H9 (cell line): ENCODE measurements at regions not wholly inside any gene's neighbourhood (a gene's known extent, or its start where the extent isn't known, plus 50 kb on each side); places are given as distances from the start of the nearest gene placed in this dataset.

Experiments
- DNase-seq: peaks from one replicate; pipeline ENCODE4 v3.0.0-alpha.2; 2017
- H2AFZ ChIP-seq: one replicate; pipeline ENCODE4 v1.6.1; 2013; ENCODE audit warnings: mild to moderate bottlenecking, low read length, control low read depth, moderate library complexity
- H2AK5ac ChIP-seq: 2 replicates; pipeline ENCODE4 v1.6.1; 2013; ENCODE audit warnings: low read length, control low read depth, mixed read lengths; ENCODE audit not compliant: insufficient read length
- H2BK120ac ChIP-seq: one replicate; pipeline ENCODE4 v1.6.1; 2013; ENCODE audit warnings: low read depth, mild to moderate bottlenecking, low read length, control low read depth, inconsistent platforms; ENCODE audit not compliant: poor library complexity, severe bottlenecking
- H2BK12ac ChIP-seq: 2 replicates; pipeline ENCODE4 v1.6.1; 2013; ENCODE audit warnings: low read length, control low read depth, mixed read lengths, low read depth; ENCODE audit not compliant: insufficient read length
- H2BK15ac ChIP-seq: 2 replicates; pipeline ENCODE4 v1.6.1; 2013; ENCODE audit warnings: low read depth, low read length, control low read depth
- H2BK20ac ChIP-seq: one replicate; pipeline ENCODE4 v1.6.1; 2013; ENCODE audit warnings: low read depth, mild to moderate bottlenecking, low read length, control low read depth, inconsistent platforms; ENCODE audit not compliant: poor library complexity, severe bottlenecking
- H2BK5ac ChIP-seq: 2 replicates; pipeline ENCODE4 v1.6.1; 2013; ENCODE audit warnings: low read length, control low read depth, mixed read lengths; ENCODE audit not compliant: insufficient read length
- H3K14ac ChIP-seq: 2 replicates; pipeline ENCODE4 v1.6.1; 2013; ENCODE audit warnings: low read length, control low read depth; ENCODE audit not compliant: insufficient read depth
- H3K18ac ChIP-seq: 2 replicates; pipeline ENCODE4 v1.6.1; 2013; ENCODE audit warnings: low read depth, mild to moderate bottlenecking, mixed read lengths, low read length, control low read depth; ENCODE audit not compliant: insufficient read length
- H3K23ac ChIP-seq: 2 replicates; pipeline ENCODE4 v1.6.1; 2013; ENCODE audit warnings: low read length, control low read depth, mixed read lengths, low read depth; ENCODE audit not compliant: insufficient read length
- H3K23me2 ChIP-seq: 2 replicates; pipeline ENCODE4 v1.6.1; 2013; ENCODE audit warnings: low read depth, mild to moderate bottlenecking, mixed read lengths, low read length, control low read depth; ENCODE audit not compliant: insufficient read length, poor library complexity, severe bottlenecking
- H3K27ac ChIP-seq: 2 replicates; pipeline ENCODE4 v1.5.1; 2013; ENCODE audit warnings: low read length, control low read depth, mixed read lengths, low read depth; ENCODE audit not compliant: insufficient read length
- H3K27me3 ChIP-seq: 2 replicates; pipeline ENCODE4 v1.6.1; 2013; ENCODE audit warnings: low read length, control low read depth, inconsistent platforms; ENCODE audit not compliant: insufficient read depth
- H3K4ac ChIP-seq: 2 replicates; pipeline ENCODE4 v1.6.1; 2013; ENCODE audit warnings: low read depth, mild to moderate bottlenecking, control low read depth, inconsistent platforms, low read length, moderate library complexity
- H3K4me1 ChIP-seq: 2 replicates; pipeline ENCODE4 v1.6.1; 2013; ENCODE audit warnings: low read length, control low read depth, inconsistent platforms; ENCODE audit not compliant: insufficient read depth
- H3K4me2 ChIP-seq: 2 replicates; pipeline ENCODE4 v1.6.1; 2013; ENCODE audit warnings: low read length, control low read depth, mixed read lengths; ENCODE audit not compliant: insufficient read length, insufficient read depth
- H3K56ac ChIP-seq: 2 replicates; pipeline ENCODE4 v1.6.1; 2013; ENCODE audit warnings: low read depth, mild to moderate bottlenecking, mixed read lengths, low read length, control low read depth; ENCODE audit not compliant: insufficient read length
- H3K79me1 ChIP-seq: 2 replicates; pipeline ENCODE4 v1.6.1; 2013; ENCODE audit warnings: low read depth, mild to moderate bottlenecking, moderate library complexity, low read length, control low read depth, inconsistent platforms; ENCODE audit not compliant: insufficient read depth, poor library complexity, severe bottlenecking
- H3K79me2 ChIP-seq: 2 replicates; pipeline ENCODE4 v1.6.1; 2013; ENCODE audit warnings: low read length, control low read depth, inconsistent platforms; ENCODE audit not compliant: insufficient read depth
- H3K9ac ChIP-seq: 2 replicates; pipeline ENCODE4 v1.6.1; 2013; ENCODE audit warnings: low read length, control low read depth, mixed read lengths; ENCODE audit not compliant: insufficient read length; ENCODE audit errors: extremely low read depth
- H3K9me3 ChIP-seq: one replicate; pipeline ENCODE4 v1.6.1; 2013; ENCODE audit warnings: low read depth, low read length, inconsistent platforms; ENCODE audit not compliant: control insufficient read depth
- H3T11ph ChIP-seq: one replicate; pipeline ENCODE4 v1.6.1; 2013; ENCODE audit warnings: mild to moderate bottlenecking, low read length, control low read depth, inconsistent platforms
- H4K20me1 ChIP-seq: one replicate; pipeline ENCODE4 v1.6.1; 2013; ENCODE audit not compliant: control insufficient read depth, insufficient read length, insufficient read depth
- H4K5ac ChIP-seq: 2 replicates; pipeline ENCODE4 v1.6.1; 2013; ENCODE audit warnings: low read depth, mild to moderate bottlenecking, mixed read lengths, low read length, control low read depth; ENCODE audit not compliant: insufficient read length
- H4K8ac ChIP-seq: replicated peaks from 2 replicates; pipeline ENCODE4 v1.6.1; 2013; ENCODE audit warnings: low read length, control low read depth, mixed read lengths, low read depth; ENCODE audit not compliant: insufficient read length
- H4K91ac ChIP-seq: 2 replicates; pipeline ENCODE4 v1.6.1; 2013; ENCODE audit warnings: low read depth, mild to moderate bottlenecking, moderate library complexity, mixed read lengths, low read length, control low read depth; ENCODE audit not compliant: insufficient read length
- H3K27ac Mint-ChIP-seq, 3 experiments: 2 replicates in 2 of 3; 3 replicates in 1 of 3; pipeline ENCODE4 v1.8.0; 2020 to 2021; ENCODE audit warnings: mixed read lengths in 3 of 3, mild to moderate bottlenecking in 1 of 3, moderate library complexity in 1 of 3
- H3K27me3 Mint-ChIP-seq: 2 replicates; pipeline ENCODE4 v1.8.0; 2021; ENCODE audit warnings: low read depth, mild to moderate bottlenecking, moderate library complexity, mixed read lengths
- H3K36me3 Mint-ChIP-seq, 3 experiments: 2 replicates in 2 of 3; 3 replicates in 1 of 3; pipeline ENCODE4 v1.8.0; 2020 to 2021; ENCODE audit warnings: low read depth in 3 of 3, mixed read lengths in 3 of 3; ENCODE audit not compliant: insufficient read depth in 1 of 3
- H3K4me1 Mint-ChIP-seq, 2 experiments: 2 replicates each; pipeline ENCODE4 v1.8.0; 2020; ENCODE audit warnings: mixed read lengths in 2 of 2
- H3K4me3 Mint-ChIP-seq, 2 experiments: 2 replicates in 1 of 2; 3 replicates in 1 of 2; pipeline ENCODE4 v1.8.0; 2020 to 2021; ENCODE audit warnings: mild to moderate bottlenecking in 2 of 2, mixed read lengths in 2 of 2, moderate library complexity in 1 of 2
- H3K9me3 Mint-ChIP-seq, 2 experiments: 2 replicates in 1 of 2; 3 replicates in 1 of 2; pipeline ENCODE4 v1.8.0; 2020; ENCODE audit warnings: mild to moderate bottlenecking in 2 of 2, mixed read lengths in 2 of 2, moderate library complexity in 1 of 2
- WGBS: extraction: QIAGEN DNeasy Blood & Tissue Kit; methylation state at CpG from one replicate; pipeline ENCODE4 v1.1.7; 2013; ENCODE audit warnings: missing lambda C conversion rate, low lambda C conversion rate, mixed read lengths; ENCODE audit not compliant: insufficient read length; ENCODE audit errors: extremely low coverage; 5-methylcytosine and 5-hydroxymethylcytosine counted together
- TF ChIP-seq, protein P1 (sequence below): fragments of 200-600 bp; sonication (generic); conservative IDR thresholded peaks from 3 replicates; pipeline ENCODE4 v1.8.0; 2021; ENCODE audit warnings: antibody characterized with exemption, mild to moderate bottlenecking

GRCh38 chrX:16517039-16517605 lies 132.8 kb upstream of the S100G start:
- TF ChIP-seq, protein P1, sequence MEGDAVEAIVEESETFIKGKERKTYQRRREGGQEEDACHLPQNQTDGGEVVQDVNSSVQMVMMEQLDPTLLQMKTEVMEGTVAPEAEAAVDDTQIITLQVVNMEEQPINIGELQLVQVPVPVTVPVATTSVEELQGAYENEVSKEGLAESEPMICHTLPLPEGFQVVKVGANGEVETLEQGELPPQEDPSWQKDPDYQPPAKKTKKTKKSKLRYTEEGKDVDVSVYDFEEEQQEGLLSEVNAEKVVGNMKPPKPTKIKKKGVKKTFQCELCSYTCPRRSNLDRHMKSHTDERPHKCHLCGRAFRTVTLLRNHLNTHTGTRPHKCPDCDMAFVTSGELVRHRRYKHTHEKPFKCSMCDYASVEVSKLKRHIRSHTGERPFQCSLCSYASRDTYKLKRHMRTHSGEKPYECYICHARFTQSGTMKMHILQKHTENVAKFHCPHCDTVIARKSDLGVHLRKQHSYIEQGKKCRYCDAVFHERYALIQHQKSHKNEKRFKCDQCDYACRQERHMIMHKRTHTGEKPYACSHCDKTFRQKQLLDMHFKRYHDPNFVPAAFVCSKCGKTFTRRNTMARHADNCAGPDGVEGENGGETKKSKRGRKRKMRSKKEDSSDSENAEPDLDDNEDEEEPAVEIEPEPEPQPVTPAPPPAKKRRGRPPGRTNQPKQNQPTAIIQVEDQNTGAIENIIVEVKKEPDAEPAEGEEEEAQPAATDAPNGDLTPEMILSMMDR = no peak
- Histone ChIP-seq H3K23ac (no peak overlapping the region), H2AK5ac (no peak overlapping the region), H3K14ac (no peak overlapping the region), H3K23me2 (no peaks in the 10 kb centered on the region), H4K91ac (no peak overlapping the region), H3K27me3 (no peaks in the 10 kb centered on the region), H3K56ac (no peak overlapping the region), H3K4me1 (peaks cover 4% of the 10 kb centered on the region; the same call in 1 of the 2 replicates), H2BK12ac (no peak overlapping the region), H3K9me3 (no peaks in the 10 kb centered on the region), H4K5ac (no peak overlapping the region), H2BK20ac (no peak overlapping the region), H3T11ph (no peak overlapping the region), H3K4ac (no peak overlapping the region), H4K20me1 (no peaks in the 10 kb centered on the region), H2AFZ (no peak overlapping the region), H2BK120ac (no peak overlapping the region), H3K79me2 (no peaks in the 10 kb centered on the region), H3K79me1 (no peaks in the 10 kb centered on the region), H3K18ac (no peak overlapping the region), H4K8ac (no peak overlapping the region), H3K9ac (no peak overlapping the region), H2BK5ac (no peak overlapping the region), H3K4me2 (no peak overlapping the region), H2BK15ac (no peak overlapping the region), H3K27ac (no peak overlapping the region)
- H3K36me3 Mint-ChIP-seq = peaks cover 18 to 27% (median 23%) of the 10 kb centered on the region in 3 experiments
- H3K9me3 Mint-ChIP-seq = peaks cover 6% of the 10 kb centered on the region in 2 experiments
- no peak overlapping the region for H3K4me3 Mint-ChIP-seq
- H3K27me3 Mint-ChIP-seq = no peaks in the 10 kb centered on the region
- no peak for DNase-seq
- peak overlapping the region in 1 of 3 experiments; percentile 15; a peak in 1 of 7 replicates for H3K27ac Mint-ChIP-seq
- WGBS = no CpG with 5 or more reads among the region's 2 CpGs
- H3K4me1 Mint-ChIP-seq = peaks cover 21 to 22% of the 10 kb centered on the region in 2 experiments
